Activated CD4-positive, alpha-beta memory T cell treated with anti-CD3 and anti-CD28 coated beads, Interleukin-2, amount 10 ng/mL, durations not matched to agents 7 days and 5 days (primary cell): ENCODE measurements at regions not wholly inside any gene's neighbourhood (a gene's known extent, or its start where the extent isn't known, plus 50 kb on each side); places are given as distances from the start of the nearest gene placed in this dataset.

Experiments used
- CTCF ChIA-PET: fragments of 350-600 bp; sonication (Branson Sonifier 250); formaldehyde crosslinking; loops from one replicate; lab custom pipeline; 2021; ENCODE audit warnings: antibody characterized with exemption, inconsistent platforms; lab: Charles Lee
- POLR2A ChIA-PET: fragments of 350-600 bp; sonication (Branson Sonifier 250); formaldehyde crosslinking; loops from one replicate; lab custom pipeline; 2021; ENCODE audit warnings: antibody characterized with exemption; lab: Charles Lee
- DNase-seq: peaks from one replicate; pipeline ENCODE4 v3.0.0-alpha.2; 2020
- H3K27ac Mint-ChIP-seq: one replicate; pipeline ENCODE4 v1.8.0; 2021; ENCODE audit warnings: mild to moderate bottlenecking, mixed read lengths
- H3K27me3 Mint-ChIP-seq: one replicate; pipeline ENCODE4 v1.8.0; 2021; ENCODE audit warnings: mixed read lengths
- H3K36me3 Mint-ChIP-seq: one replicate; pipeline ENCODE4 v1.8.0; 2021; ENCODE audit warnings: low read depth, mixed read lengths
- H3K4me1 Mint-ChIP-seq: one replicate; pipeline ENCODE4 v1.8.0; 2021; ENCODE audit warnings: mixed read lengths
- H3K4me3 Mint-ChIP-seq: one replicate; pipeline ENCODE4 v1.8.0; 2021; ENCODE audit warnings: mild to moderate bottlenecking, mixed read lengths
- H3K9me3 Mint-ChIP-seq: one replicate; pipeline ENCODE4 v1.8.0; 2021; ENCODE audit warnings: mixed read lengths

GRCh38 chr9:12497790-12498189, 195.4 kb upstream of the TYRP1 start:
- Mint-ChIP-seq H3K9me3 (peaks cover 15% of the 10 kb centered on the region), H3K36me3 (no peaks in the 10 kb centered on the region), H3K4me3 (no peak overlapping the region), H3K27me3 (no peaks in the 10 kb centered on the region), H3K4me1 (no peaks in the 10 kb centered on the region), H3K27ac (no peak overlapping the region)
- POLR2A ChIA-PET, result no interaction called here
- CTCF ChIA-PET, result no interaction called here
- no peak for DNase-seq

- ChIA-PET CTCF (no interaction called here), POLR2A (no interaction called here)
- H3K4me1 Mint-ChIP-seq, result no peaks in the 10 kb centered on the region
- H3K9me3 Mint-ChIP-seq, result peaks cover 17% of the 10 kb centered on the region
- no peak overlapping the region for H3K27ac Mint-ChIP-seq
- DNase-seq, result no peak
- H3K4me3 Mint-ChIP-seq, result no peak overlapping the region
- H3K27me3 Mint-ChIP-seq, result no peaks in the 10 kb centered on the region
- H3K36me3 Mint-ChIP-seq, result no peaks in the 10 kb centered on the region
These were observed 190.7 kb upstream of the TYRP1 start for GRCh38 chr9:12502520-12502919.

- no peaks in the 10 kb centered on the region for H3K36me3 Mint-ChIP-seq
These were observed 189.5 kb upstream of the TYRP1 start for GRCh38 chr9:12503606-12504122.

GRCh38 chr9:12510551-12510950, 182.6 kb upstream of the TYRP1 start:
- Mint-ChIP-seq H3K4me1 (no peaks in the 10 kb centered on the region), H3K27me3 (no peaks in the 10 kb centered on the region), H3K27ac (no peak overlapping the region), H3K9me3 (peaks cover 9% of the 10 kb centered on the region), H3K36me3 (no peaks in the 10 kb centered on the region), H3K4me3 (no peak overlapping the region)
- POLR2A ChIA-PET, result no interaction called here
- no peak for DNase-seq
- CTCF ChIA-PET, result no interaction called here

More at GRCh38 chr9:12503606-12504122, 189.5 kb upstream of the TYRP1 start:
- ChIA-PET CTCF (no interaction called here), POLR2A (no interaction called here)
- H3K27ac Mint-ChIP-seq, result no peak overlapping the region
- H3K27me3 Mint-ChIP-seq, result no peaks in the 10 kb centered on the region
- H3K9me3 Mint-ChIP-seq, result peaks cover 20% of the 10 kb centered on the region
- H3K4me3 Mint-ChIP-seq, result no peak overlapping the region
- H3K4me1 Mint-ChIP-seq, result no peaks in the 10 kb centered on the region
- no peak for DNase-seq

GRCh38 chr9:12511726-12512125, 181.5 kb upstream of the TYRP1 start:
- no peaks in the 10 kb centered on the region for H3K36me3 Mint-ChIP-seq
- peaks cover 3% of the 10 kb centered on the region for H3K9me3 Mint-ChIP-seq
- CTCF ChIA-PET, result no interaction called here
- H3K27me3 Mint-ChIP-seq, result no peaks in the 10 kb centered on the region
- POLR2A ChIA-PET, result no interaction called here
- DNase-seq, result no peak
- no peaks in the 10 kb centered on the region for H3K4me1 Mint-ChIP-seq
- no peak overlapping the region for H3K27ac Mint-ChIP-seq
- no peak overlapping the region for H3K4me3 Mint-ChIP-seq

- no peak for DNase-seq
- Mint-ChIP-seq H3K27me3 (no peaks in the 10 kb centered on the region), H3K9me3 (no peaks in the 10 kb centered on the region), H3K4me1 (no peaks in the 10 kb centered on the region), H3K4me3 (no peak overlapping the region), H3K27ac (no peak overlapping the region), H3K36me3 (no peaks in the 10 kb centered on the region)
- POLR2A ChIA-PET, result no interaction called here
- CTCF ChIA-PET, result no interaction called here
These were observed 177.2 kb upstream of the TYRP1 start for GRCh38 chr9:12516031-12516430.

- no peaks in the 10 kb centered on the region for H3K36me3 Mint-ChIP-seq
- no peak overlapping the region for H3K4me3 Mint-ChIP-seq
- no peaks in the 10 kb centered on the region for H3K4me1 Mint-ChIP-seq
- ChIA-PET POLR2A (no interaction called here), CTCF (no interaction called here)
- H3K27me3 Mint-ChIP-seq, result no peaks in the 10 kb centered on the region
- H3K27ac Mint-ChIP-seq, result no peak overlapping the region
- H3K9me3 Mint-ChIP-seq, result no peaks in the 10 kb centered on the region
- no peak for DNase-seq
These were observed 176.6 kb upstream of the TYRP1 start for GRCh38 chr9:12516573-12516972.

GRCh38 chr9:12538842-12539579, 154.2 kb upstream of the TYRP1 start:
- Mint-ChIP-seq H3K36me3 (no peaks in the 10 kb centered on the region), H3K27me3 (no peaks in the 10 kb centered on the region), H3K4me3 (no peak overlapping the region), H3K9me3 (peaks cover 11% of the 10 kb centered on the region), H3K4me1 (no peaks in the 10 kb centered on the region), H3K27ac (no peak overlapping the region)
- no peak for DNase-seq
- ChIA-PET POLR2A (no interaction called here), CTCF (no interaction called here)

GRCh38 chr9:12539580-12539975, 153.6 kb upstream of the TYRP1 start:
- H3K27ac Mint-ChIP-seq, result no peak overlapping the region
- POLR2A ChIA-PET, result no interaction called here
- H3K4me1 Mint-ChIP-seq, result no peaks in the 10 kb centered on the region
- H3K36me3 Mint-ChIP-seq, result no peaks in the 10 kb centered on the region
- no peak for DNase-seq
- CTCF ChIA-PET, result no interaction called here
- peaks cover 10% of the 10 kb centered on the region for H3K9me3 Mint-ChIP-seq
- no peak overlapping the region for H3K4me3 Mint-ChIP-seq
- H3K27me3 Mint-ChIP-seq, result no peaks in the 10 kb centered on the region

GRCh38 chr9:12544700-12545099, 148.5 kb upstream of the TYRP1 start:
- no peaks in the 10 kb centered on the region for H3K36me3 Mint-ChIP-seq
- H3K9me3 Mint-ChIP-seq, result peaks cover 11% of the 10 kb centered on the region
- POLR2A ChIA-PET, result no interaction called here

GRCh38 chr9:12554636-12555035, 138.5 kb upstream of the TYRP1 start:
- H3K27me3 Mint-ChIP-seq, result no peaks in the 10 kb centered on the region
- ChIA-PET CTCF (no interaction called here), POLR2A (no interaction called here)
- H3K27ac Mint-ChIP-seq, result no peak overlapping the region
- peaks cover 10% of the 10 kb centered on the region for H3K9me3 Mint-ChIP-seq
- H3K4me1 Mint-ChIP-seq, result no peaks in the 10 kb centered on the region
- no peaks in the 10 kb centered on the region for H3K36me3 Mint-ChIP-seq
- H3K4me3 Mint-ChIP-seq, result no peak overlapping the region
- DNase-seq, result no peak

More at GRCh38 chr9:12544700-12545099, 148.5 kb upstream of the TYRP1 start:
- H3K4me1 Mint-ChIP-seq, result no peaks in the 10 kb centered on the region
- DNase-seq, result no peak
- no peaks in the 10 kb centered on the region for H3K27me3 Mint-ChIP-seq
- H3K4me3 Mint-ChIP-seq, result no peak overlapping the region
- no peak overlapping the region for H3K27ac Mint-ChIP-seq
- CTCF ChIA-PET, result no interaction called here

- Mint-ChIP-seq H3K27me3 (no peaks in the 10 kb centered on the region), H3K4me3 (no peak overlapping the region), H3K9me3 (peaks cover 15% of the 10 kb centered on the region), H3K4me1 (no peaks in the 10 kb centered on the region), H3K27ac (no peak overlapping the region), H3K36me3 (no peaks in the 10 kb centered on the region)
- no peak for DNase-seq
- CTCF ChIA-PET, result no interaction called here
- POLR2A ChIA-PET, result no interaction called here
These were observed 126.6 kb upstream of the TYRP1 start for GRCh38 chr9:12566404-12567090.

- no peak overlapping the region for H3K4me3 Mint-ChIP-seq
- ChIA-PET POLR2A (no interaction called here), CTCF (no interaction called here)
- H3K9me3 Mint-ChIP-seq, result peaks cover 15% of the 10 kb centered on the region
- H3K4me1 Mint-ChIP-seq, result no peaks in the 10 kb centered on the region
- no peaks in the 10 kb centered on the region for H3K27me3 Mint-ChIP-seq
- H3K27ac Mint-ChIP-seq, result no peak overlapping the region
- H3K36me3 Mint-ChIP-seq, result no peaks in the 10 kb centered on the region
- no peak for DNase-seq
These were observed 108.3 kb upstream of the TYRP1 start for GRCh38 chr9:12584656-12585522.
